Skeletal muscle tissue (tissue), 3 donors: ENCODE measurements at regions not wholly inside any gene's neighbourhood (a gene's known extent, or its start where the extent isn't known, plus 50 kb on each side); places are given as distances from the start of the nearest gene placed in this dataset.

Experiments used
- H3K27ac ChIP-seq: one replicate; pipeline ENCODE4 v1.7.0; 2013; ENCODE audit warnings: mild to moderate bottlenecking, low read depth, low read length, inconsistent platforms
- H3K27me3 ChIP-seq, 3 donors: one replicate each; pipeline ENCODE4 v1.7.0; 2013; ENCODE audit warnings: low read length in 3 of 3; ENCODE audit not compliant: control insufficient read depth in 3 of 3, insufficient read depth in 3 of 3
- H3K36me3 ChIP-seq, 3 donors: one replicate each; pipeline ENCODE4 v1.7.0; 2013; ENCODE audit warnings: low read length in 3 of 3; ENCODE audit not compliant: control insufficient read depth in 3 of 3, insufficient read depth in 3 of 3
- H3K4me1 ChIP-seq, 3 donors: one replicate each; pipeline ENCODE4 v1.7.0; 2013; ENCODE audit warnings: low read length in 3 of 3, mild to moderate bottlenecking in 3 of 3; ENCODE audit not compliant: control insufficient read depth in 3 of 3, insufficient read depth in 3 of 3
- H3K4me3 ChIP-seq, 3 donors: one replicate each; pipeline ENCODE4 v1.7.0; 2013; ENCODE audit warnings: low read length in 3 of 3
- H3K9ac ChIP-seq, 3 donors: one replicate each; pipeline ENCODE4 v1.7.0; 2013; ENCODE audit warnings: low read length in 3 of 3, mild to moderate bottlenecking in 3 of 3, moderate library complexity in 2 of 3, low read depth in 1 of 3
- H3K9me3 ChIP-seq, 3 donors: one replicate each; pipeline ENCODE4 v1.7.0; 2013; ENCODE audit warnings: low read length in 3 of 3; ENCODE audit not compliant: control insufficient read depth in 3 of 3
- donor health status: Osteomylitis.

- Histone ChIP-seq H3K9ac (no peak overlapping the region), H3K4me1 (no peaks in the 10 kb centered on the region), H3K27ac (no peak overlapping the region), H3K4me3 (no peak overlapping the region), H3K27me3 (no peaks in the 10 kb centered on the region), H3K36me3 (no peaks in the 10 kb centered on the region), H3K9me3 (no peaks in the 10 kb centered on the region)
Measured at GRCh38 chr7:41910940-41911600, 208.2 kb upstream of the INHBA start.

DNA sequence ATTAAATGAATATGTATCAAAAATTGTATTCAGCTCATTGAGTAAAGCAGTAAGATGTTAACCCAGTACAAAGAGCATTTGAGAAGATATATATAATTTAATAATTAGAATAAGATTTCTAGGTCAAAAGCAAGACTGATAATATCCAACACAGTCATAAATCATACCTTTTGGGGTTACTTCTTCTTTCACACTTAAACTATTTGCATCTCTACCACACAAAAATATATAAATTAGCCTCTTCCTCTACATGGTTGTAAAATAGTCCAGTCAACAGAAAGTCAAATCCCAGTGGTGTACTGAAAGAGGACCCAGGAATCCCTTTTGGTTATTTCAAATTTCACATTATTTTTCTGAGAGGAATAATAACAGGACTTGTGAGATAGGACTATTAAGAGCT lies 204.6 kb upstream of the INHBA start:
- Histone ChIP-seq H3K4me1 (no peaks in the 10 kb centered on the region), H3K27ac (no peak overlapping the region), H3K9ac (no peak overlapping the region), H3K9me3 (no peaks in the 10 kb centered on the region), H3K27me3 (no peaks in the 10 kb centered on the region), H3K4me3 (no peak overlapping the region), H3K36me3 (no peaks in the 10 kb centered on the region)

DNA sequence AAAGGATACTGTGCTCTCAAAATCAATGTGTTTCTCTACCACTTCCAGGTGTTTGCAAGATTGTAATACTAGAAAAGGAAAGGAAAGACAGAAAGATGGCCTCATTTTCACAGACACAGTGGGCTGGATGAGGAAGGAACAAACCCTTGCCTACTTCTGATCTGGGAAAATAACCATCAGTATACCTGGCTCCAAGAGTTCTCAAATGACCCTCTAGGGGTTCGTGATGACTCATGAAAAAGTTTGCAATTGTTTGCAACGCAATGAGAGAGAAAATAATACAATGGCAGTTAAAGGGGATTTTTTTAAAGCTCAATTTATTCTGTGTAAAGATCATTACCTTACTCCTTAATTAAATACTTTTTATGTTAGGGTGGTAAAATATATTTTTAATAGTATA lies 197.6 kb upstream of the INHBA start:
- H3K4me3 ChIP-seq: no peak overlapping the region
- no peak overlapping the region for H3K27ac ChIP-seq
- H3K36me3 ChIP-seq: no peaks in the 10 kb centered on the region
- no peaks in the 10 kb centered on the region for H3K4me1 ChIP-seq
- no peak overlapping the region for H3K9ac ChIP-seq
- H3K9me3 ChIP-seq: no peaks in the 10 kb centered on the region
- H3K27me3 ChIP-seq: no peaks in the 10 kb centered on the region

- Histone ChIP-seq H3K4me1 (no peaks in the 10 kb centered on the region), H3K27ac (no peak overlapping the region), H3K9ac (no peak overlapping the region), H3K36me3 (no peaks in the 10 kb centered on the region), H3K9me3 (no peaks in the 10 kb centered on the region), H3K4me3 (no peak overlapping the region), H3K27me3 (no peaks in the 10 kb centered on the region)
Measured at GRCh38 chr7:41899823-41900433, 197.0 kb upstream of the INHBA start.

DNA sequence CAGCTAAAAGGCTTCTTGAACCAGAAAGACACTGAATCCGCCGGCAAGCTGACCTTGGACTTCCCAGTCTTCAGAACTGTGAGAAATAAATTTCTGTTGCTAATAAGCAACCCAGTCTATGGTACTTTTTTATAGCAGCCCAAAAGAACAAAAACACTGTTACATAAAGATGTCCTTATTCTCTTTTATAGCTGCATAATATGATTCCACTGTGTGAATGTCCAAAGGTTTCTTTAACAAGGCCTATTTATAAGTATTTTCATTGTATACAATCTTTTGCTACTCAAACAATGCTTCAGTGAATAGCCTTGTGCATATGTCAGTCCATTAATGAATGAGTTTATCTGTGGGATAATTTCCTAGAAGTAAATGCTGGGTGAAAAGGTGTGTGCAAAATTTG lies 190.8 kb upstream of the INHBA start:
- Histone ChIP-seq H3K9ac (no peak overlapping the region), H3K36me3 (no peaks in the 10 kb centered on the region)

GRCh38 chr7:41892356-41893100 lies 189.6 kb upstream of the INHBA start:
- Histone ChIP-seq H3K27me3 (peaks cover 0 to 2% (median 0%) of the 10 kb centered on the region in 3 donors), H3K27ac (no peak overlapping the region), H3K9me3 (no peaks in the 10 kb centered on the region), H3K9ac (no peak overlapping the region), H3K36me3 (no peaks in the 10 kb centered on the region), H3K4me1 (peaks cover 6 to 10% (median 6%) of the 10 kb centered on the region in 3 donors), H3K4me3 (no peak overlapping the region)

More for the DNA sequence above, 190.8 kb upstream of the INHBA start:
- Histone ChIP-seq H3K27ac (no peak overlapping the region), H3K4me3 (no peak overlapping the region), H3K27me3 (peaks cover 0 to 2% (median 0%) of the 10 kb centered on the region in 3 donors), H3K9me3 (no peaks in the 10 kb centered on the region), H3K4me1 (peaks cover 6 to 10% (median 6%) of the 10 kb centered on the region in 3 donors)

DNA sequence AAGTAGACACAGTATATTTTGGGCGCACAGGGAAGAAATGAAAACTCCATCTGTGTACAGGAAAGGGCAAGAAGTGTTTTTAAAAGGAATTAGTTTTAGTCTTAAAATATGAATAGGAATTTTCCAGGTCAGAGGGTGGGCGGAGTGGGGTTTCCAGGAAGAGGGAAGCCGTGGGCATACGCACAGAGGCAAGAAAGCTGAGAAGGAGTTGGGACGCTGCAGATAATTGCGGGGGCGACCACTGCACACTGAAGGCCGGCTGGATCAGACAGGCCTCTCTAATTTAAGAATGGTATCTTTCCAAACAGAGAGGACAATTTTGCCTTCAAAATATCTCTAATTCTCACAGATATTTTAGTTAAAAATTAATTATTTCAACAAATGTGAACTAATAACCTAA lies 189.1 kb upstream of the INHBA start:
- Histone ChIP-seq H3K36me3 (no peaks in the 10 kb centered on the region), H3K27ac (no peak overlapping the region), H3K4me3 (no peak overlapping the region), H3K9ac (no peak overlapping the region), H3K27me3 (peaks cover 0 to 2% (median 0%) of the 10 kb centered on the region in 3 donors), H3K4me1 (peaks cover 10 to 12% (median 11%) of the 10 kb centered on the region in 3 donors), H3K9me3 (no peaks in the 10 kb centered on the region)

DNA sequence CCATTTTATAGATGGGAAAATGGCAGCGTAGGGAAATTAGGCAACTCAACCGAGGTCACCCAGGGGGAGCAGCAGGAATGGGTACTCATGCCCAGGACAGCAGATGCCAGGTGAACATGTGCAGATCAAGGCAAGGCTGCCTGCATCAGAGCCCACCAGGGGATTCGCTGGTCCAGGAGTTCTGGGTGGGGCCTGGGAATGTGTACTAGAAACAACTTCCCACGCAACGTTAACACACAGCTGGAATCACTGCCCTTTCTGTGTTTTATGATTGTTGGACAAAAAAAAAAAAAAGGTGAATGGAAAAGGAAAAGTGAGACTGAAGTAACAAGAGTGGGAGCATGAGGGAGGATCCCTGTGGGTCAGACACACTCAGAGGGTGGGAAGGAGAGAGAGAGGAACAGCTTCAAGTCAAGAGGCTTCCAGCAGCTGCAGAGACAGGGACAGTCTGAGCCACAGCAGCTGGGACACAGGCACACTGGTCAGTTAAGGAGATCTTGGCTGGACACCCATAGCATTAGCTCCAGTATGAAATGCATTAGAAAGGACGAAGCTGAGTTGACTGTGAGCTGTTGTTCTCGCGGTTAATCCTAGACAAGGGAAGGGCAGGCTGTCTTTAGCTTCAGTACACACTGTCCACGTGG lies 187.9 kb upstream of the INHBA start:
- no peaks in the 10 kb centered on the region for H3K9me3 ChIP-seq
- no peak overlapping the region for H3K4me3 ChIP-seq
- H3K4me1 ChIP-seq: peaks cover 13 to 23% (median 16%) of the 10 kb centered on the region in 3 donors
- H3K27ac ChIP-seq: no peak overlapping the region
- H3K27me3 ChIP-seq: peaks cover 0 to 2% (median 0%) of the 10 kb centered on the region in 3 donors
- H3K9ac ChIP-seq: no peak overlapping the region
- H3K36me3 ChIP-seq: no peaks in the 10 kb centered on the region

DNA sequence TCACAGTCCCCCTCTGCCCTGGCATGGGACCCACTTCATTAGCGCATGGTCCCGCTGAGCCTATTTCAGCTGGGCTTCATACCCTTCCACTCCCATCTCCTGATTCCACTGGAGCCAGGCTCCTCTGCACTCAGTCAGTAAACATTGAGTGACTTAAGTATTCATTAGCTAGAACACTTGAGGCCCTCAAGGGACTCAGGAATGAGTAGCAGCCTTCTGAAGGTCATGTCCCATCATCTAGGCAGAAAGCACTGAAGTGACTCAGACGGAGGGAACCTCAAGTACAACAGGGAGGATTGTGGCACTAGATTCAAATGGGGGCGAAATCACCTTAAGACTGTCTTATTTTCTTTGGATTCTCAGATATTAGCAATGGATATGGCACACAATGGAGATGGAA lies 186.6 kb upstream of the INHBA start:
- H3K4me3 ChIP-seq: no peak overlapping the region
- peaks cover 0 to 2% (median 0%) of the 10 kb centered on the region in 3 donors for H3K27me3 ChIP-seq
- no peak overlapping the region for H3K27ac ChIP-seq
- H3K9ac ChIP-seq: no peak overlapping the region
- peaks cover 16 to 27% (median 18%) of the 10 kb centered on the region in 3 donors for H3K4me1 ChIP-seq
- H3K36me3 ChIP-seq: no peaks in the 10 kb centered on the region
- no peaks in the 10 kb centered on the region for H3K9me3 ChIP-seq
